Activated CD4-positive, alpha-beta T cell treated with anti-CD3 and anti-CD28 coated beads, Interleukin-2, amount 10 ng/mL, durations not matched to agents 24 days and 14 days (primary cell): ENCODE measurements at regions not wholly inside any gene's neighbourhood (a gene's known extent, or its start where the extent isn't known, plus 50 kb on each side); places are given as distances from the start of the nearest gene placed in this dataset.
"Not testable (repeated sequence)": the region's sequence is repeated elsewhere in the genome, so short reads cannot be mapped to it uniquely, and the experiment has no call there.

ENCODE experiments used
- DNase-seq: peaks from one replicate; pipeline ENCODE4 v3.0.0; 2022
- H3K27ac Mint-ChIP-seq: one replicate; pipeline ENCODE4 v1.8.0; 2022; ENCODE audit warnings: mild to moderate bottlenecking, mixed read lengths
- H3K27me3 Mint-ChIP-seq: one replicate; pipeline ENCODE4 v1.8.0; 2022; ENCODE audit warnings: mixed read lengths
- H3K36me3 Mint-ChIP-seq: one replicate; pipeline ENCODE4 v1.8.0; 2022; ENCODE audit warnings: low read depth, mild to moderate bottlenecking, mixed read lengths
- H3K4me1 Mint-ChIP-seq: one replicate; pipeline ENCODE4 v1.8.0; 2021; ENCODE audit warnings: mixed read lengths
- H3K4me3 Mint-ChIP-seq: one replicate; pipeline ENCODE4 v1.8.0; 2022; ENCODE audit warnings: mild to moderate bottlenecking, moderate library complexity, mixed read lengths
- H3K9me3 Mint-ChIP-seq: one replicate; pipeline ENCODE4 v1.8.0; 2021; ENCODE audit warnings: mixed read lengths
- intact Hi-C: fragments of 100-400 bp; cut with micrococcal nuclease; formaldehyde crosslinking; loops from one replicate; pipeline ENCODE4 v1.15.1; 2023

GRCh38 chr6:81942842-81943241 lies 190.4 kb upstream of the TENT5A start:
- DNase-seq, H3K27me3 Mint-ChIP-seq, H3K27ac Mint-ChIP-seq, H3K36me3 Mint-ChIP-seq, H3K9me3 Mint-ChIP-seq, H3K4me3 Mint-ChIP-seq, intact Hi-C loops, H3K4me1 Mint-ChIP-seq: not testable (repeated sequence)

- Mint-ChIP-seq H3K36me3 (no peaks in the 10 kb centered on the region), H3K4me1 (no peaks in the 10 kb centered on the region), H3K27me3 (no peaks in the 10 kb centered on the region), H3K4me3 (no peak overlapping the region), H3K27ac (no peak overlapping the region), H3K9me3 (no peaks in the 10 kb centered on the region)
- DNase-seq, result no peak
- intact Hi-C loops, result no loop called here
Measured at GRCh38 chr6:81942067-81942370, 189.5 kb upstream of the TENT5A start.

- Mint-ChIP-seq H3K27me3 (no peaks in the 10 kb centered on the region), H3K9me3 (no peaks in the 10 kb centered on the region), H3K27ac (no peak overlapping the region), H3K36me3 (no peaks in the 10 kb centered on the region), H3K4me1 (no peaks in the 10 kb centered on the region), H3K4me3 (no peak overlapping the region)
- intact Hi-C loops, result no loop called here
- DNase-seq, result no peak
Measured at GRCh38 chr6:81940451-81940985, 188.0 kb upstream of the TENT5A start.

GRCh38 chr6:81939766-81940165 lies 187.3 kb upstream of the TENT5A start:
- no peaks in the 10 kb centered on the region for H3K36me3 Mint-ChIP-seq
- H3K4me1 Mint-ChIP-seq, result no peaks in the 10 kb centered on the region
- intact Hi-C loops, result no loop called here
- H3K4me3 Mint-ChIP-seq, result no peak overlapping the region
- H3K27me3 Mint-ChIP-seq, result no peaks in the 10 kb centered on the region
- H3K27ac Mint-ChIP-seq, result no peak overlapping the region
- no peak for DNase-seq
- H3K9me3 Mint-ChIP-seq, result no peaks in the 10 kb centered on the region

- Mint-ChIP-seq H3K4me3 (no peak overlapping the region), H3K36me3 (no peaks in the 10 kb centered on the region), H3K27ac (no peak overlapping the region), H3K27me3 (no peaks in the 10 kb centered on the region), H3K4me1 (no peaks in the 10 kb centered on the region), H3K9me3 (no peaks in the 10 kb centered on the region)
- intact Hi-C loops, result no loop called here
- DNase-seq, result no peak
Measured at GRCh38 chr6:81938991-81939732, 186.7 kb upstream of the TENT5A start.

GRCh38 chr6:81938014-81938856 lies 185.8 kb upstream of the TENT5A start:
- intact Hi-C loops, result no loop called here
- no peaks in the 10 kb centered on the region for H3K9me3 Mint-ChIP-seq
- H3K36me3 Mint-ChIP-seq, result no peaks in the 10 kb centered on the region
- H3K4me1 Mint-ChIP-seq, result no peaks in the 10 kb centered on the region
- H3K27ac Mint-ChIP-seq, result no peak overlapping the region
- no peak for DNase-seq
- no peak overlapping the region for H3K4me3 Mint-ChIP-seq
- H3K27me3 Mint-ChIP-seq, result no peaks in the 10 kb centered on the region

GRCh38 chr6:81937296-81937937 lies 184.9 kb upstream of the TENT5A start:
- H3K36me3 Mint-ChIP-seq, result no peaks in the 10 kb centered on the region
- intact Hi-C loops, result no loop called here
- no peak overlapping the region for H3K27ac Mint-ChIP-seq
- no peaks in the 10 kb centered on the region for H3K4me1 Mint-ChIP-seq
- no peaks in the 10 kb centered on the region for H3K27me3 Mint-ChIP-seq
- no peak overlapping the region for H3K4me3 Mint-ChIP-seq
- H3K9me3 Mint-ChIP-seq, result no peaks in the 10 kb centered on the region
- DNase-seq, result no peak

- no peak overlapping the region for H3K27ac Mint-ChIP-seq
- no peaks in the 10 kb centered on the region for H3K9me3 Mint-ChIP-seq
- H3K27me3 Mint-ChIP-seq, result no peaks in the 10 kb centered on the region
- no peaks in the 10 kb centered on the region for H3K4me1 Mint-ChIP-seq
- H3K4me3 Mint-ChIP-seq, result no peak overlapping the region
- H3K36me3 Mint-ChIP-seq, result no peaks in the 10 kb centered on the region
- no peak for DNase-seq
- intact Hi-C loops, result no loop called here
Measured at GRCh38 chr6:81934936-81935335, 182.5 kb upstream of the TENT5A start.

GRCh38 chr6:81933608-81934051 lies 181.1 kb upstream of the TENT5A start:
- DNase-seq, result no peak
- H3K4me3 Mint-ChIP-seq, result no peak overlapping the region
- no peaks in the 10 kb centered on the region for H3K9me3 Mint-ChIP-seq
- H3K4me1 Mint-ChIP-seq, result no peaks in the 10 kb centered on the region
- no peak overlapping the region for H3K27ac Mint-ChIP-seq
- H3K36me3 Mint-ChIP-seq, result no peaks in the 10 kb centered on the region
- intact Hi-C loops, result no loop called here
- H3K27me3 Mint-ChIP-seq, result no peaks in the 10 kb centered on the region

GRCh38 chr6:81933089-81933488 lies 180.6 kb upstream of the TENT5A start:
- Mint-ChIP-seq H3K27me3 (no peaks in the 10 kb centered on the region), H3K4me3 (no peak overlapping the region), H3K9me3 (no peaks in the 10 kb centered on the region), H3K27ac (no peak overlapping the region), H3K36me3 (no peaks in the 10 kb centered on the region), H3K4me1 (no peaks in the 10 kb centered on the region)
- no peak for DNase-seq
- intact Hi-C loops, result no loop called here

- H3K27ac Mint-ChIP-seq, H3K27me3 Mint-ChIP-seq, H3K36me3 Mint-ChIP-seq, DNase-seq, H3K4me1 Mint-ChIP-seq, intact Hi-C loops, H3K9me3 Mint-ChIP-seq, H3K4me3 Mint-ChIP-seq: not testable (repeated sequence)
Measured at GRCh38 chr6:81932448-81932847, 180.0 kb upstream of the TENT5A start.

- Mint-ChIP-seq H3K9me3 (no peaks in the 10 kb centered on the region), H3K36me3 (no peaks in the 10 kb centered on the region), H3K27ac (no peak overlapping the region), H3K4me1 (no peaks in the 10 kb centered on the region), H3K4me3 (no peak overlapping the region), H3K27me3 (no peaks in the 10 kb centered on the region)
- no peak for DNase-seq
- intact Hi-C loops, result no loop called here
Measured at GRCh38 chr6:81929828-81930227, 177.3 kb upstream of the TENT5A start.

- Mint-ChIP-seq H3K36me3 (no peaks in the 10 kb centered on the region), H3K27me3 (no peaks in the 10 kb centered on the region), H3K27ac (no peak overlapping the region), H3K4me1 (no peaks in the 10 kb centered on the region), H3K9me3 (no peaks in the 10 kb centered on the region), H3K4me3 (no peak overlapping the region)
- intact Hi-C loops, result no loop called here
- DNase-seq, result no peak
Measured at GRCh38 chr6:81925201-81925600, 172.7 kb upstream of the TENT5A start.
